ENCODE measurements at regions not wholly inside any gene's neighbourhood (a gene's known extent, or its start where the extent isn't known, plus 50 kb on each side); places are given as distances from the start of the nearest gene placed in this dataset.

DNA sequence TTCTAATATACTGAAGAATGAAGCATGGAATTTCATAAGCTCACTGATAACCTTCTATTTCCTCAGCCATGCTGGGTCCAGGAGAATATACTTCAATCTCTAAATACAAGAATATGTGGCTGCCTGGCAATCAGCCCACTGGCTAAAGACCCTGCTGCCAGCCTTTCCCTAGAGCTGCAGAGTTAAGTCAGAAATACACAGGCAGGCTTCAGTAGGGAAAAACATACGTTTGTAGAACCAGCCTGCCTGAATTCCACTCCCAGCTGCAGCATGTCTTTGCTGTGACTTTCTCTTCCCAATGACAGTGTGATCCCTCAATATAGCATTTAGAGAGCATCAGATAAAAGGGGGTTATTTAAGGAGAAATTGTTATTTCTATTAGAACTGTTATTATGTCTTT lies 289.1 kb downstream of the PCDH19 start:
- H3K4me3 ChIP-seq (ENCODE audit: low read depth, low read length) = no peak overlapping the region
- no peak for DNase-seq (ENCODE audit: low read depth)

DNA sequence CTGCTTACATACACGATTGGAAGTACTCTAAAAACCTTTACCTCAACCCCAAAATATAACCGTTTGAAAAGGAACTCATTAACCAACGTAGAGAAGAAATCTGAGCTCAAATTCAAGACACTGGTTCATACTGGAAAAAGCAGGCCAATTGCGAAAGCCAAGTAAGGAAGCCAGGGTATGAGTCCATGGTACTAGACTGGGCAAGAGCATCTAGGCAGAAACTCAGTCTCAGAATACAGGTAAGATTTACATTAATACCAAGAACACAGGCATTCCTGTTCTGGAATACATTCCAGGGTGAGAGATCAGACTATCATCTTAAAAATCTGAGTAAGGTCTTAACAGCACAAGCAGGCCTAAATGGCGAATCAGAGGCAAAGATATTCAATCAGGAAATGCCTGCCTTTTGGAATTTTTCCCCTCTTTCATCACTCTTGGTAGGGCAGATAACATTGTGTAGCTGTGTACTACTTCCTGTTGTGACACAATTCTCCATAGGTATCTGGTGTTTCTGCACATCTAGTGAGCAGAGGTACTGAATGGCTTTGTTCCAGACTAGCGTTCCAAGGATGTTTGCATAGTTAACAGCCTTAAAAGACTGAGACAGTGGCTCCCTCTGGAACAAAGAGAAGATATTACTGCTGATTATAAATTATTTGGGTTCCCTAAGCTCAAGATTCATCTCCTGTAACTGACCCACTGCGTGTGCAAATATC lies 311.3 kb downstream of the PCDH19 start:
- peak; percentile 10 for DNase-seq (ENCODE audit: low read depth)
- no peak overlapping the region for H3K4me3 ChIP-seq (ENCODE audit: low read depth, low read length)

DNA sequence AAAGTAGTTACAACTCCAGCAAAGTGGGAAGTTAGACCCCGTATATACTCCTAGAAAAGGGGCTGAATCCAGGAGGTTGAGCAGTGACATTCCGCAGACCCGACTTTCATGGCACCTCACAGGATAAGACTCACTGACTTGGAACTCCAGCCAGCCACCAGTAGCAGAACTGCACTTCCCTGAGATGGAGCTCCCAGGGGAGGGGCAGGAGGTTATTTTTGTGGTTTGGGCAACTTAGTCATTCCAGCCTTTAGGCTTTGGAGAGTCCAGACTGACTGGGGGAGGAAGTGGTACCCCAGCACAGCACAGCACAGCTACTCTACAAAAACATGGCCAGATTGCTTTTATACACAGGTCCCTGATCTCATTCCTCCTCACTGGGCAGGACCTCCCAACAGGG lies 319.1 kb downstream of the PCDH19 start:
- no peak overlapping the region for H3K4me3 ChIP-seq (ENCODE audit: low read depth, low read length)
- peak; percentile 48 for DNase-seq (ENCODE audit: low read depth)

DNA sequence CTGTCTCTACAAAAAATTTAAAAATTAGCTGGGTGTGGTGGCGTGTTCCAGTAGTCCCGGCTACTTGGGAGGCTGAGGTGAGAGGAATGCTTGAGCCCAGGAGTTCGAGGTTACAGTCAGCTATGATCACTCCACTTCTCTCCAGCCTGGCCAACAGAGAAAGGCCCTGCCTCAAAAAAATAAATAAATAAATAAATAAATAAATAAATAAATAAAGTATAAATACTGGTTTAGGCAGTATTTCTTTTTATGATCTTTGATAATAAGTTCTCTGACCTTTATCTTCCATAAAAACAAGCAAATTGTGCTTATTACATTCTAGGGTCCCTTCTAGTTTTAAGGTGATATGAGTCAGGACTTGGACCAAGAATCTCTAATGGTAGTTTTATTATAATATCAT lies 320.3 kb downstream of the PCDH19 start:
- no peak overlapping the region for H3K4me3 ChIP-seq (ENCODE audit: low read depth, low read length)
- no peak for DNase-seq (ENCODE audit: low read depth)

GRCh38 chrX:100085846-100086245 lies 324.2 kb downstream of the PCDH19 start:
- H3K4me3 ChIP-seq (ENCODE audit: low read depth, low read length) = no peak overlapping the region
- DNase-seq (ENCODE audit: low read depth) = no peak

DNA sequence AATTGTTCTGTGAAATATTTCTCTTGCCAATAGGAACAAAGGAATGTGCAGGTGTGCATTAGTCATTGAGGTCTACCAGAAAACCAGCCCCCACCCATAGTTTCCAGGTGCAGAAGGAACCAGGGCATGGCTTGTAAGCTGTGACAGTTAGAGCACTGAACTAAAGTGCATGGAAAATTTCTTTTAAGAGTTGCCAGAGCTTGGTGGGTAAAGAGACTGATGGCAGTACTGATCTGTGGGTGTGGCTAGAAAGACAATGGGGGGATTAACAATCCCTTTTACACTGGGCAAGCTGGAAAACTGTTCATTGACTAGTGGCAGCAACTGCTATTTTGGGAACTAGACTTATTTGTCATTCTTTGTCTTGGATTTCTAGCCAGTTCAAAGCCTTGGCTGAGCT lies 326.9 kb downstream of the PCDH19 start:
- DNase-seq (ENCODE audit: low read depth) = no peak
- no peak overlapping the region for H3K4me3 ChIP-seq (ENCODE audit: low read depth, low read length)

DNA sequence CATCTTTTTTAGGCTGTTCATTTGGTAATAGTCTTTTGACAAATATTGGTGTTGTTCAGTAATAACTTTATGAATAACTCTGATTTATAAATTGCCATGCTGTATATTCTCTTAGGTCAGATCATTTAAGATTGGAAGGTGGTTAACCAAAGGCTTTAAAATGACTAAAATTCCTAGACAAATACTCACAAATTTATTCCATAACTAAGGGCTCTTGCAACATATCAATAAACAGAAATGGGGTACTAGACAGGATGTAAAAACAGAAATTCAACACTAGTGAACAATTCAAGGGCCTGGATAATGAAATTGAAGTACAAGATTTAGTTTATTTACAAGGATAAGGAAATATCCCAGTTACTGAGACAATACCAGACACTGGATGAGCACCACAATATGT lies 328.6 kb downstream of the PCDH19 start:
- no peak overlapping the region for H3K4me3 ChIP-seq (ENCODE audit: low read depth, low read length)

GRCh38 chrX:100076031-100076430 lies 334.0 kb downstream of the PCDH19 start:
- no peak for DNase-seq (ENCODE audit: low read depth)
- H3K4me3 ChIP-seq (ENCODE audit: low read depth, low read length) = no peak overlapping the region

More for the DNA sequence above, 328.6 kb downstream of the PCDH19 start:
- DNase-seq (ENCODE audit: low read depth) = no peak

- peak; percentile 16 for DNase-seq (ENCODE audit: low read depth)
- no peak overlapping the region for H3K4me3 ChIP-seq (ENCODE audit: low read depth, low read length)
These were observed 337.7 kb downstream of the PCDH19 start for GRCh38 chrX:100072336-100072735.

- DNase-seq (ENCODE audit: low read depth) = no peak
- no peak overlapping the region for H3K4me3 ChIP-seq (ENCODE audit: low read depth, low read length)
These were observed 339.7 kb downstream of the PCDH19 start for GRCh38 chrX:100070334-100070849.

DNA sequence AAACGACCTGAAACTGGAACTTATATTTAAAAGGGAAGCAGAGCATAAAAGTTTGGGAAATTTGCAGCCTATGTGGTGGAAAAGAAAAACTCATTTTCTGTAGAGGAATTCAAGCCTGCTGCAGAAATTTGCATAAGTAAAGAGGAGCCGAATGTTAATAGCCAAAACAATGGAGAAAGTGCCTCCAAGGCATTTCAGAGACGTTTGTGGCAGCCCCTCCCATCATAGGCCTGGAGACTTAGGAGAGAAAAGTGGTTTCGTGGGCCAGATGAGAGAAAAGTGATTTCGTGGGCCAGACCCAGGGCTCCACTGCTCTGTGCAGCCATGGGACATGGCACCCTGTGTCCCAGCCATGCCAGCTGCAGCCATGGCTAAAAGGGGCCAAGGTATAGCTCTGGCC lies 361.9 kb downstream of the PCDH19 start:
- H3K4me3 ChIP-seq (ENCODE audit: low read depth, low read length) = no peak overlapping the region
- no peak for DNase-seq (ENCODE audit: low read depth)
